Right atrium auricular region (tissue), 2 donors: ENCODE measurements at regions not wholly inside any gene's neighbourhood (a gene's known extent, or its start where the extent isn't known, plus 50 kb on each side); places are given as distances from the start of the nearest gene placed in this dataset.

Source experiments
- DNase-seq: peaks from one replicate; pipeline ENCODE4 v3.0.0-alpha.2; 2019; ENCODE audit warnings: low spot score
- H3K27ac ChIP-seq, 2 donors: fragments of 200-600 bp; sonication (generic); 1 replicate in 1 of 2; 2 replicates in 1 of 2; pipeline ENCODE4 v1.5.1; 2016 to 2019
- H3K27me3 ChIP-seq, 2 donors: fragments of 200-600 bp; sonication (generic); one replicate each; pipeline versions ENCODE4 v1.5.1 to v1.6.0; 2017 to 2019
- H3K36me3 ChIP-seq: fragments of 200-600 bp; sonication (generic); one replicate; pipeline ENCODE4 v1.5.1; 2016
- H3K4me1 ChIP-seq, 2 donors: fragments of 200-600 bp; sonication (generic); one replicate each; pipeline versions ENCODE4 v1.5.1 to v1.6.0; 2017 to 2019
- H3K4me3 ChIP-seq, 2 donors: fragments of 200-600 bp; sonication (generic); 1 replicate in 1 of 2; 2 replicates in 1 of 2; pipeline ENCODE4 v1.5.1; 2017 to 2019; ENCODE audit warnings: mild to moderate bottlenecking in 1 of 2, moderate library complexity in 1 of 2
- H3K9me3 ChIP-seq, 2 donors: fragments of 200-600 bp; sonication (generic); one replicate each; pipeline ENCODE4 v1.5.1; 2019
- TF ChIP-seq, protein P1 (sequence below), 2 donors: fragments of 200-600 bp; sonication (generic); IDR thresholded peaks; one replicate each; pipeline ENCODE4 v1.5.1; 2019; ENCODE audit warnings: antibody characterized with exemption in 2 of 2

DNA sequence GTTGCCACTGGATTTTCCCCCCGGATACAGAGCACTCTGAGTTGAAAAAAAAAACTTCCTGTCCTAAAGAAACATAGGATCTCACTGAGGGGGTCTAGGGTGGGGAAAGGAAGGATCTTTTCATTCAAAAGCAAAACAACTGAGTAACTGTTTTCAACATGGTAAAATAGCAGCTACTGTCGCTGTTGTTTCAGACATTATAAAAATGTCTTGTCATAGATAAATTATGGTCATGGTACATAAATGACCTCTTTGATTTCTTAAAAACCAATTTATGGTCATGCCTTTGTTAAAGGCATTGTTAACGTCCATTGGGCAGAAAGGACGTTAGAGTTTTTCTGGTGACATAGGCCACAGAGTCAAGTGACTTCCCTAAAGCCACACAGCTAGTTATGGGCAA, 180.4 kb upstream of the DTNBP1 start:
- no peak overlapping the region for H3K27ac ChIP-seq
- H3K4me3 ChIP-seq = no peak overlapping the region
- H3K27me3 ChIP-seq = no peaks in the 10 kb centered on the region
- no peaks in the 10 kb centered on the region for H3K36me3 ChIP-seq
- no peaks in the 10 kb centered on the region for H3K9me3 ChIP-seq
- DNase-seq = no peak
- TF ChIP-seq, protein P1, sequence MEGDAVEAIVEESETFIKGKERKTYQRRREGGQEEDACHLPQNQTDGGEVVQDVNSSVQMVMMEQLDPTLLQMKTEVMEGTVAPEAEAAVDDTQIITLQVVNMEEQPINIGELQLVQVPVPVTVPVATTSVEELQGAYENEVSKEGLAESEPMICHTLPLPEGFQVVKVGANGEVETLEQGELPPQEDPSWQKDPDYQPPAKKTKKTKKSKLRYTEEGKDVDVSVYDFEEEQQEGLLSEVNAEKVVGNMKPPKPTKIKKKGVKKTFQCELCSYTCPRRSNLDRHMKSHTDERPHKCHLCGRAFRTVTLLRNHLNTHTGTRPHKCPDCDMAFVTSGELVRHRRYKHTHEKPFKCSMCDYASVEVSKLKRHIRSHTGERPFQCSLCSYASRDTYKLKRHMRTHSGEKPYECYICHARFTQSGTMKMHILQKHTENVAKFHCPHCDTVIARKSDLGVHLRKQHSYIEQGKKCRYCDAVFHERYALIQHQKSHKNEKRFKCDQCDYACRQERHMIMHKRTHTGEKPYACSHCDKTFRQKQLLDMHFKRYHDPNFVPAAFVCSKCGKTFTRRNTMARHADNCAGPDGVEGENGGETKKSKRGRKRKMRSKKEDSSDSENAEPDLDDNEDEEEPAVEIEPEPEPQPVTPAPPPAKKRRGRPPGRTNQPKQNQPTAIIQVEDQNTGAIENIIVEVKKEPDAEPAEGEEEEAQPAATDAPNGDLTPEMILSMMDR (IDR thresholded peaks at IDR 0.05) = no peak
- H3K4me1 ChIP-seq = peaks cover 0 to 19% of the 10 kb centered on the region in 2 donors

DNA sequence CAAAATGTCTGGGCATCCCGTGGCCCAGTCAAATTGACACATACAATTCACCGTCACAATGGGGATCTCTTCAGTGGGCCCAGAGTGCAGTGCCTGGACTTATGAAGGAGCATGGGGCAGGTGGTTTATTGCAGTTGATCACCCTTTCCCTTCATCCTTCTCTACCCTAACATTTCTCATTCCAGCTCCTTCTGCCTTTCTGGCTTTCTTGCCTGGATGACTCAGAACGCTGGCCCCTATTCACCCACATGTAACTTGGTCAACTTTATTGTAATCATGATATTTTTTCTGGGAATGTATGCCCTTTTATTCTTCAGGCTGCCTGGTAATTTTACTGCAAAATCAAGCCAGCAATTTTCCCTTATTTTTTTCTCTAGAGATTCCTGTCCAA, 179.9 kb upstream of the DTNBP1 start:
- H3K4me1 ChIP-seq = peaks cover 0 to 19% of the 10 kb centered on the region in 2 donors
- H3K27me3 ChIP-seq = no peaks in the 10 kb centered on the region
- no peak for DNase-seq
- H3K27ac ChIP-seq = no peak overlapping the region
- H3K36me3 ChIP-seq = no peaks in the 10 kb centered on the region
- no peaks in the 10 kb centered on the region for H3K9me3 ChIP-seq
- TF ChIP-seq, protein P1 (IDR thresholded peaks at IDR 0.05) = no peak
- H3K4me3 ChIP-seq = no peak overlapping the region

DNA sequence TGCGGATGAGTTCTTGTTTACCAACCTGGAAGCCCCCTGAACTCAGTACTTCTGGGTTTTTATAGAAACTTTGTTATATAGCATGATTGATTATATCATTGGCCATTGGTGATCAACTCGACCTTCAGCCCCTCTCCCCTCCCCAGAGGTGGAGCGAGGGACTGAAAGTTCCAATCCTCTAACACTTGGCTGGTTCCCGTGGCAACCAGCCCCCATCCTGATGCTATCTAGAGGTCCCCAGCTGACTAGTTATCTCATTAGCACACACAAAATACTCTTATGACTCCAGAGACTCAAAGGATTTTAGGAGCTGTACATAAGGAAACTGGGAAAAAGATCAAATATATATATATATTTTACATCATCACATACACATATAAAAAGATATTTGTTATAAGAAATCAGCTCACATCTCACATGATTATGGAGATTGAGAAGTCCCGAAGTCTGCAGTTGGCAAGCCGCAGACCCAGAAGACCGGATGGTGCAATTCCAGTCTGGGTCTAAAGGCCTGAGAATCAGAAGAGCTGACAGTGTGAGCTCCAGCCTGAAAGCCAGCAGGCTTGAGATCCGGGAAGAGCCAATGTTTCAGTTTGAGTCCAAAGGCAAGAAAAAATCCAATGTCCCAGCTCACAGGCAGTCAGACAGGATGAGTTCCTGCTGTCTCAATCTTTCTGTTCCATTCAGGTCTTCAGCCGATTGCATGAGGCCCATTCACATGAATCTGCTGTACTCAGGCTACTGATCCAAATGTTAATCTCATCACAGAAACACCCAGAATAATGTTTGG, 179.3 kb upstream of the DTNBP1 start:
- peak; percentile 69 for DNase-seq
- Histone ChIP-seq H3K4me1 (peaks cover 0 to 19% of the 10 kb centered on the region in 2 donors), H3K27ac (peak overlapping the region in 1 of 2 donors; percentile 21), H3K36me3 (no peaks in the 10 kb centered on the region), H3K27me3 (no peaks in the 10 kb centered on the region), H3K9me3 (no peaks in the 10 kb centered on the region), H3K4me3 (no peak overlapping the region)
- TF ChIP-seq, protein P1 (IDR thresholded peaks at IDR 0.05) = no peak

DNA sequence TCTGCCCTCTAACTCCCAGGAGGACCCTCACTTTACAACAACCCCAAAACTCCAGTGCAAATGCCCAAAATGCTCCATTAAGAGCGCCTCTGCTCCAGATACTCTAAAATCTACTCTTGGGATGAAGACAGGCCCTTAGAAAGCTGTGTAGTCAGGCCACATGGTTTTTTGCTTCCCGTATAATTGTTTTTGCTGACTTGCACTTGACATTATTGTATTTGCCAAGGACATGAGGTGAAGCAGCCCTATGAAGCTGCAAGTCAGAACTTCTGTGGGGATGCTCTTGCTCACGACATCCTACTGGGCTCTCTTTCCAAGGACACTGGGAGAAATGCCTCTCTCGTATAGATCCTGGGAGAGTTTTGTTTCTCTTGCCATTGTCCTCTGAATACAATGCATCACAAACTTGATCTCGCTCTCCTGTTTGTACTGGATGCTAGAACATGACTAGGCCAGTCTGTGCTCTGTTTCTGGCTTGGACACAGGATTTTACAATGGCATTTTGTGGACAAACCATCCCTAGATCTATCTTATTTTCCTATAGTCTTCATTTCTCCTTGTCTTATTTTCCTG, 177.2 kb upstream of the DTNBP1 start:
- H3K4me1 ChIP-seq = peaks cover 0 to 12% of the 10 kb centered on the region in 2 donors
- no peak for DNase-seq
- no peaks in the 10 kb centered on the region for H3K36me3 ChIP-seq
- H3K27me3 ChIP-seq = no peaks in the 10 kb centered on the region
- H3K4me3 ChIP-seq = no peak overlapping the region
- H3K9me3 ChIP-seq = no peaks in the 10 kb centered on the region
- TF ChIP-seq, protein P1 (IDR thresholded peaks at IDR 0.05) = no peak
- no peak overlapping the region for H3K27ac ChIP-seq

DNA sequence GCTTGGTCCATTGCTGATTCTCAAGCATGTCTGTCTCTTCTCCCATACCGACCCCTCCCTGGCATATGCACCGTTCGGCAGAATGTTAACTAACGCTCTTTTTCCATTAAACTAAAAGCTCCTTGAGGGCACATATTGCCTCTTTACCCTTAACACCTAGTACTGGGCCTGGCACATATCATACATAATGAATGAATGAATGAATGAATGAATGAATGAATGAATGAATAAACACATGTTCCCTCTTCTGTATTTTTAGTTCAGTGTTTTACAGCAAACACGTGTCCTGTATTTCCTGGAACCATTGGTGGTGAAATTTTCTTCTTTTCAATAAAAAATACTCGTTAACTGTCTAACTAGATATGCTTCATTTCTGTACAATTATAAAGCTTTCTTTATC, 174.4 kb upstream of the DTNBP1 start:
- DNase-seq = no peak
- Histone ChIP-seq H3K9me3 (no peaks in the 10 kb centered on the region), H3K27me3 (no peaks in the 10 kb centered on the region), H3K4me3 (no peak overlapping the region), H3K36me3 (no peaks in the 10 kb centered on the region), H3K27ac (no peak overlapping the region), H3K4me1 (peaks cover 0 to 6% of the 10 kb centered on the region in 2 donors)
- TF ChIP-seq, protein P1 (IDR thresholded peaks at IDR 0.05) = no peak
